ENCODE measurements at regions not wholly inside any gene's neighbourhood (a gene's known extent, or its start where the extent isn't known, plus 50 kb on each side); places are given as distances from the start of the nearest gene placed in this dataset.

- Histone ChIP-seq H4K20me1 (ENCODE audit: low read length) (no peaks in the 10 kb centered on the region), H3F3A (ENCODE audit: low read length, unreplicated experiment) (no peaks in the 10 kb centered on the region), H3K9ac (ENCODE audit: low read length) (no peak overlapping the region), H3K9me3 (ENCODE audit: low read length) (no peaks in the 10 kb centered on the region), H3K27me3 (ENCODE audit: low read length) (peaks cover 9% of the 10 kb centered on the region; the same call in 1 of the 2 replicates), H3K79me2 (ENCODE audit: low read length) (no peaks in the 10 kb centered on the region), H3K27ac (ENCODE audit: low read length) (no peak overlapping the region), H2AFZ (ENCODE audit: low read length) (no peak overlapping the region), H3K4me3 (ENCODE audit: low read length) (no peak overlapping the region), H3K4me2 (ENCODE audit: low read length) (no peak overlapping the region), H3K36me3 (ENCODE audit: low read depth, low read length) (no peaks in the 10 kb centered on the region), H3K9me2 (replicated peaks; ENCODE audit: low read length) (no peaks in the 10 kb centered on the region), H3K4me1 (ENCODE audit: insufficient read depth, low read length) (no peaks in the 10 kb centered on the region)
- no TSS peak for BruUV-seq (replicated peaks)
- no peak for TF ChIP-seq EZH2phosphoT487 (IDR thresholded peaks at IDR 0.05; ENCODE audit: borderline replicate concordance, low read length)
- DNase-seq (no peak), ATAC-seq (no peak)
- ChIA-PET CTCF (no interaction called here), POLR2A (ENCODE audit: unreplicated experiment) (no interaction called here)
- intact Hi-C loops (cut with micrococcal nuclease): no loop called here
Measured at GRCh38 chr10:2951235-2951835, 116.0 kb upstream of the PFKP start.

- peaks cover 9% of the 10 kb centered on the region; the same call in 1 of the 2 replicates for H3K27me3 ChIP-seq (ENCODE audit: low read length)
- H3F3A ChIP-seq (ENCODE audit: low read length, unreplicated experiment): no peaks in the 10 kb centered on the region
- H3K79me2 ChIP-seq (ENCODE audit: low read length): no peaks in the 10 kb centered on the region
- no peak for ATAC-seq
- H2AFZ ChIP-seq (ENCODE audit: low read length): no peak overlapping the region
- intact Hi-C loops (cut with micrococcal nuclease): no loop called here
- H3K4me1 ChIP-seq (ENCODE audit: insufficient read depth, low read length): no peaks in the 10 kb centered on the region
- no peak overlapping the region for H3K9ac ChIP-seq (ENCODE audit: low read length)
- H3K9me2 ChIP-seq (replicated peaks; ENCODE audit: low read length): no peaks in the 10 kb centered on the region
- ChIA-PET CTCF (no interaction called here), POLR2A (ENCODE audit: unreplicated experiment) (no interaction called here)
- H3K9me3 ChIP-seq (ENCODE audit: low read length): no peaks in the 10 kb centered on the region
- no peak overlapping the region for H3K4me2 ChIP-seq (ENCODE audit: low read length)
- no peak overlapping the region for H3K27ac ChIP-seq (ENCODE audit: low read length)
- no TSS peak for BruUV-seq (replicated peaks)
- DNase-seq: no peak
- no peaks in the 10 kb centered on the region for H4K20me1 ChIP-seq (ENCODE audit: low read length)
- H3K36me3 ChIP-seq (ENCODE audit: low read depth, low read length): no peaks in the 10 kb centered on the region
- no peak overlapping the region for H3K4me3 ChIP-seq (ENCODE audit: low read length)
- TF ChIP-seq EZH2phosphoT487 (IDR thresholded peaks at IDR 0.05; ENCODE audit: borderline replicate concordance, low read length): no peak
- no peak for TF ChIP-seq CTCF (conservative IDR thresholded peaks at IDR 0.05; ENCODE audit: low read depth, low read length)
- no peak for TF ChIP-seq EZH2 (IDR thresholded peaks at IDR 0.05; ENCODE audit: low read length, unreplicated experiment)
Measured at GRCh38 chr10:2950546-2950945, 116.8 kb upstream of the PFKP start.

- DNase-seq: peak; percentile 50
- H3K4me3 ChIP-seq (ENCODE audit: low read length): no peak overlapping the region
- no peak overlapping the region for H3K27ac ChIP-seq (ENCODE audit: low read length)
- ATAC-seq: peak; percentile 87
- H4K20me1 ChIP-seq (ENCODE audit: low read length): no peaks in the 10 kb centered on the region
- ChIA-PET POLR2A (ENCODE audit: unreplicated experiment) (no interaction called here), CTCF (interaction anchor here (0.6 kb wide), 1 partner anchor 119 kb away, joined by 3 read pairs; no protein-coding TSS in a partner anchor)
- H3K4me1 ChIP-seq (ENCODE audit: insufficient read depth, low read length): no peaks in the 10 kb centered on the region
- H3K9me3 ChIP-seq (ENCODE audit: low read length): no peaks in the 10 kb centered on the region
- H2AFZ ChIP-seq (ENCODE audit: low read length): no peak overlapping the region
- H3K27me3 ChIP-seq (ENCODE audit: low read length): peaks cover 9% of the 10 kb centered on the region; the same call in 1 of the 2 replicates
- TF ChIP-seq EZH2 (IDR thresholded peaks at IDR 0.05; ENCODE audit: low read length, unreplicated experiment): no peak
- TF ChIP-seq CTCF (conservative IDR thresholded peaks at IDR 0.05; ENCODE audit: low read depth, low read length): no peak
- TF ChIP-seq EZH2phosphoT487 (IDR thresholded peaks at IDR 0.05; ENCODE audit: borderline replicate concordance, low read length): no peak
- intact Hi-C loops (cut with micrococcal nuclease): no loop called here
- no peaks in the 10 kb centered on the region for H3K9me2 ChIP-seq (replicated peaks; ENCODE audit: low read length)
- no peaks in the 10 kb centered on the region for H3F3A ChIP-seq (ENCODE audit: low read length, unreplicated experiment)
- no peak overlapping the region for H3K9ac ChIP-seq (ENCODE audit: low read length)
- H3K4me2 ChIP-seq (ENCODE audit: low read length): peak overlapping the region; percentile 28; the same call in 1 of the 2 replicates
- no TSS peak for BruUV-seq (replicated peaks)
- H3K79me2 ChIP-seq (ENCODE audit: low read length): no peaks in the 10 kb centered on the region
- H3K36me3 ChIP-seq (ENCODE audit: low read depth, low read length): no peaks in the 10 kb centered on the region
Measured at GRCh38 chr10:2949948-2950354, 117.4 kb upstream of the PFKP start.

All from PC-3 (cell line).